ENCODE measurements at regions not wholly inside any gene's neighbourhood (a gene's known extent, or its start where the extent isn't known, plus 50 kb on each side); places are given as distances from the start of the nearest gene placed in this dataset.

DNA sequence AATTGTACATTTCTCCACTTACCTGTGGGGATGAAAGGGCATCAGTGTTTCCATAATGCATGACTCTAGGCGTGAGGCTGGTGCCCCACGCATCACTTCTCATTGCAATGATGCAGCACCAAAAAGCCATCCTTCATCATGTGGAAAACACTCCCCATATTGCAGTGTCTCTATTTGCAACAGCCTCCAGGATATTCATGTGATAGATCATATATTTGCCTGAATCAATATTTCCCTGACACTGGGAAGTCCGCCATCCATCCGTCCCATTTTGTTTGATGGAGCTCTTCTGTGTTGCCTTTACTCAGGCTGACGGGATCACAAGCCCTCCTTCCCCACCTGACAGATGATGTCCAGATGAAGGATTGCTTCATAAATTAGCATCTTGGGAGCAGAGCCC lies 74.5 kb upstream of the CAMK1G start:
- no peak for DNase-seq (ENCODE audit: low read depth in 2 of 2)

DNA sequence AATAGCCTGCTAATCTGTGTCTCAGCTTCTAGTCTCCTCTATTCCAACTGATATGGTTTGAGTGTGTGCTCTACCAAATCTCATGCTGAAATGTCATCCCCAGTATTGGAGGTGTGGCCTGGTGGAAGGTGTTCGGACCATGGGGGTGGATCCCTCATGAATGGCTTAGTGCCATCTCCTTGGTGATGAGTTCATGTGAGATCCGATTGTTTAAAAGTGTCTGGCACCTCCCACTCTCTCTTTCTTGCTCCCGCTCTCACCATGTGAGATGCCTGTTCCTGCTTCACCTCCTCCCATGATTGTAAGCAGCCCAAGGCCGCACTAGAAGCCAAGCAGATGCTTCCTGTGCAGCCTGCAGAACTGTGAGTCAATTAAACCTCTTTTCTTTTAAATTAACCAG lies 73.5 kb upstream of the CAMK1G start:
- no peak for DNase-seq (ENCODE audit: low read depth in 2 of 2)

DNA sequence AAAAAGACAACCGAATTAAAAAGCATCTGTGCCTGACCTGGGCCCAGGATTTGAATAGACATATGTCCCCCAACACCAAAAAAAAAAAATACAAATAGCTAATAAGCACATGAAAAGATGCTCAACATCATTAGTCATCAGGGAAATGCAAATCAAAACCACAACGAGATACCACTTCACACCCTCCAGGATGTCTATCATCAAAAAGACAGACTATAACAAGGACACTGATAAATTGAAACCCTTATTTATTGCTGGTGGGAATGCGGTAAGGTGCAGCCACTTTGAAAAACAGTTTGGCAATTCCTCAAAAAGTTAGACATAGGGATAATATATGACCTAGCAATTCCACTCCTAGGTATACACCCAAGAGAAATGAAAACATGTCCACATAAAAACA lies 72.3 kb upstream of the CAMK1G start:
- no peak for DNase-seq (ENCODE audit: low read depth in 2 of 2)

- no peak for DNase-seq (ENCODE audit: low read depth in 2 of 2)
Observed at GRCh38 chr1:209512821-209513220, 70.7 kb upstream of the CAMK1G start.

DNA sequence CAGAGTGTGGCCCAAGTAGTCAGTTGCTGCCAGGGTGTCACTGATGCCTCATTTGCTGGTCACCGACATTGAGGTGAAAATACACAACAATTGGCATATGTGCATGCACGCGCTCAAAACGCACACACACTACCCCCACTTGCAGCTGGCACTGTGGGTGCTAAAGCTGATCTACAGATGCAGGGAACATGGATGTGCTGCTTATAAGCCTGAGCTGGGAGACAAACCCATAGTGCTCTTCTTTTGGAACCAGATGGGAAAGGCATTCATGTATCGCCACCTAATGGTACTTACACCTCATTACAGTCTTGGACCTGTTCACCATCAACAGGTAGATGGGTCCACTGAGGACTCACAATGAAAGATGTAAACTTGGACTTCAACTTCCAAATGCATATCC lies 70.3 kb upstream of the CAMK1G start:
- DNase-seq (ENCODE audit: low read depth in 2 of 2): no peak

DNA sequence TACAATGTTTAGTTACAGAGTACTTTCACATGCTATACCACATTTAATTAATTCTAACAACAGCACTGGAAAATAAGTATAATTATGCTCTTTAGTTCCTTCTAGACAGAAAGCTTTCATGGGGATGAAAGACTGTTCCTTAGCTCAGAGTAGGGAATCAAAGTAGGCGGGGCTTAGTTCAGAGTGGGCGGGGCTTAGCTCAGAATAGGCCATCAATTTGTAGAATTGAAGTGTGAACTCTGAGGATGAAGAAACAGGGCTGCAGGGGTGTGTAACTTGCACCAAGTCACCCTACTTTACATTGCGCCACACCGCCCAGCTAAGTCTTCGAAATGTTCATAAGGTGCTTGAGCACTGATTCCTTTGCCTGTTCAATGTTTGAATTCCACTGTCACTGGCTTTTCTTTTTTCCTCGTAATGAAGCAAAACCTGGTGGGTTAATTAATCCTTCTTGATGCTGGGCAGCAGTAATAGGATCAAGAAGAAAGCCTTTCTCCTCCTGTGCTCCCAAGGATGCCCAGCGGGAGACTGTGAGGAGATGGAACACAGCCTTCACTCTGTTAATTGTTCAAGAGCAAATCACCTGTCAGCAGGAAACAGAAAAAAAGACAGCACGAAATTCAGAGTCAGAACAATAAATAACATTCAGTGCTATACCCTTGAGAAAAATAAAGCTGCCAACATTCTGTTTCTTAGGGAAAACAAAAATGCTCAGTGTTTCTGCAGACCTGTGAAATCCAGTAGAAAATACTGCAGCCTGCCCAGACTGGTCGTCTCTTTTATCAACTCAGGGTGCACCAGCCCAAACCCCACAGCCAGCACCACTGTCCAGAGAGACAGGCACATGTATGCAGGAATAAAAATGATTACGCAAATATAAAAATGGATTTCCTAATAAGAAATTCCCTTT lies 66.5 kb upstream of the CAMK1G start:
- no peak for DNase-seq (ENCODE audit: low read depth in 2 of 2)

DNA sequence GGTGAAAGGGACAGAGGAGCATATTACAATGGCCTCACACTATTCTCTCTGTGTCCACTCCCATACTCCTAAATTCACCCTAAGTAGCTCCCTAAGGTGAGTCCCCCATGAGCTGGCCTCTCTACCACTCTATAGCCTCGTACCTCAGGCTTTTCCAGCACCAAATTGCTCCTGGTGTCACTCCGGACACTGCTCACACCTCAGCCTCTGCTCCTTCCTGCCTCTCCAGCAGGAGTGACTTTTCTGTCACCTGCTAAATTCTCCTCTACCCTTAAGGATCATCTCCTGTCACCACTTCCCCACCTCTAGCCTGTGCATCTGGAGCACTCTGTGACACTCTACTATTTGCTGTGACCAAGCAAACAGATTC lies 65.8 kb upstream of the CAMK1G start:
- no peak for DNase-seq (ENCODE audit: low read depth in 2 of 2)

DNA sequence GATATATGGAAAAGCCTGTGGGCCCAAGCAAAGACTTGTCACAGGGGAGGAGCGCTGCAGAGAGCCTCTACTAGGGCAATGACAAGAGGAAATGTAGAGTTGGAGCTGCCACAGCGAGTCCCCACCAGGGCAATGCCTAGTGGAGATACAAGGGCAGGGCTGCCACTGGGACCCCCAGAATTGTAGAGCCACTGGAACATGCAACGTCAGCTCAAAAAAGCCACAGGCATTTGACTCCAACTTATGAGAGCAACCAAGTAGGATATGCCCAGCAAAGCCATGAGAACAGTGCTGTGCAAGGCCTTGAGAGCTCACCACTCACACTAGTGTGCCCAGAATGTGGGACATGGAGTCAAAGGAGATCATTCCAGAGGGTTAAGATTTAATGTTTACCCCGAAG lies 63.7 kb upstream of the CAMK1G start:
- no peak for DNase-seq (ENCODE audit: low read depth in 2 of 2)

GRCh38 chr1:209522826-209523225 lies 60.7 kb upstream of the CAMK1G start:
- no peak for DNase-seq (ENCODE audit: low read depth in 2 of 2)

GRCh38 chr1:209526137-209526536 lies 57.4 kb upstream of the CAMK1G start:
- no peak for DNase-seq (ENCODE audit: low read depth in 2 of 2)

DNA sequence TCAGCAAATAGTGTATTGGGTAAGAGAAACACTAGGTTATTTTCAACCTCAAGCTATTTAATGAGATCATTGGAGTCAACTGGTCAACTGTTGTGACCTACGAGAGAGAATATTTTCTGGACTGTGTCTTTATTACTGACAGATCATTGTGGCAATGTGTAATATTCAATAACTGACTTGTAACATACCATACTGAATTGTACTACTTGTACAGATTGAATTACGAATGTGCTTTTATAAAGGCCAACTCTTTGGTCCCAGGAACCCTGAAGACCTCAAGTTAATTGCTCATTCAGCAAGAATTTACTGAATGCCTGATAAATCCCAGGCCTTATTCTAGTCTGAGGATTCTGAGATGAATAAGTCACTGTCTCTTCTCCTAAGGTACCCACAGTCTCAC lies 56.1 kb upstream of the CAMK1G start:
- DNase-seq (ENCODE audit: low read depth in 2 of 2): no peak

GRCh38 chr1:209527993-209528717 lies 55.4 kb upstream of the CAMK1G start:
- DNase-seq (ENCODE audit: low read depth in 2 of 2): no peak

DNA sequence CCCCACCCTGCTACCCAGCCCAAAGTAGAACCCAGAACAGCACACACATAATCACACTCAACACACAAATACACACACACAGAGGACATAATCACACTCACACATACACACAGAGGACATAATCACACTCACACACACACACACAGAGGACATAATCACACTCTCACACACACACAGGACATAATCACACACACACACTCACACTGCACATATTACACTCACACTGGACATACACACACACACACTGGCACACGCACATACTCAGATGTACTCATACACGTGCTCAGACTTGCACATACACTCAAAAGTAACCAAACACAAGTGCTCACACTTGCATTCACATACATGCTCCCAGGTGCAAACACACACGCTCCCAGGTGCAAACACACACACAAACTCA lies 54.3 kb upstream of the CAMK1G start:
- no peak for DNase-seq (ENCODE audit: low read depth in 2 of 2)

DNA sequence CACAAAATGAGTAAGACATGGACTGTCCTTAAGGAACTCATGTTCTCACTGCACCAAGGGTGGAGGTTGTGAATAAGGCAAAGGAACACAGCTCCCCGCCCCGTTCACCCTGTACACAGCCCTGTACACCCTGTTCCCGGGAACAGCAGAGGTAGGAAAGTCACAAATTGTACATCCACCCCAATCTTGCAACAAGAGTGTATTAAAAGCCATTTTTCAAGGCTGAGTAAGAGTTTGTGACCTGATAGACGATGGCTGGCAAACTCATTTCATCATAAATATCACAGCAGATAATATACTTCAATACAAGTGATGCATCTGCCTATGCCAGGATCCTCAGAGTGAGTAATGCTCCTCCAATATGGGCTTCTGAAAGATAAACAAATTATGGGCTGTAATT lies 52.5 kb upstream of the CAMK1G start:
- no peak for DNase-seq (ENCODE audit: low read depth in 2 of 2)

DNA sequence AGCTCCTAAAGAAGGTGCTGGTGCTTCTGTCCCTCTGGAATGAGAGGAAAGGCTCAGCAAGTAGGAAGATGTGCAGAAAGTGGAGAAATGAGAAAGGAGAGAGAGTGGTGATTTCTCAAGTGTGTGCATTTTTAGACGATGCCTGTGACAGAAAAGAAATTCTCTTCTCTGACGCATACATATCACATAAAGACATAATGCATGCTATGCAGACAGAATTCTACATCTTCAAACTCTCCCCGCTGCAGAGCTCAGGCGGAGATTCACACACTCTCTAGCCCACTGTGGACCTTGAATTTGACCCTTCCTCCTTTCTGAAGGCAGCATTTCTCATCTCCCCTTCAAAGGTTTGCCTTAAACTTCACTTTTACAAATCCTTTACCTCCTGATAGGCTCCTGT lies 52.0 kb upstream of the CAMK1G start:
- DNase-seq (ENCODE audit: low read depth in 2 of 2): no peak

All from stimulated activated CD8-positive, alpha-beta memory T cell treated with anti-CD3 and anti-CD28 coated beads, Interleukin-2, amount 100 ng/mL, for 48 hours (primary cell).